ENCODE measurements at regions not wholly inside any gene's neighbourhood (a gene's known extent, or its start where the extent isn't known, plus 50 kb on each side); places are given as distances from the start of the nearest gene placed in this dataset.

- no peak overlapping the region for H3K4me2 ChIP-seq
- no peaks in the 10 kb centered on the region for H4K20me1 ChIP-seq (ENCODE audit: insufficient read depth, poor library complexity, severe bottlenecking)
- no peaks in the 10 kb centered on the region for H3K36me3 ChIP-seq (replicated peaks; ENCODE audit: insufficient read depth, low read depth)
- H3K9me3 ChIP-seq (ENCODE audit: low read depth) = no peaks in the 10 kb centered on the region
- H3K4me3 ChIP-seq = no peak overlapping the region
- H3K9me2 ChIP-seq (replicated peaks; ENCODE audit: insufficient read depth) = no peaks in the 10 kb centered on the region
- H3K4me1 ChIP-seq (ENCODE audit: insufficient read depth) = no peaks in the 10 kb centered on the region
- no peak overlapping the region for H3K27ac ChIP-seq
- TF ChIP-seq CTCF (IDR thresholded peaks at IDR 0.05; ENCODE audit: poor library complexity) (peak; percentile 84), EZH2 (IDR thresholded peaks at IDR 0.05; ENCODE audit: borderline replicate concordance) (no peak)
- 24% methylated on average over 3 of the region's 3 CpGs for WGBS (ENCODE audit: low lambda C conversion rate, missing lambda C conversion rate)
- H3K27me3 ChIP-seq = no peaks in the 10 kb centered on the region
- no peak overlapping the region for H2AFZ ChIP-seq
- H3K79me2 ChIP-seq = no peaks in the 10 kb centered on the region
- DNase-seq (ENCODE audit: low spot score) = peak; percentile 75
These were observed 406.6 kb upstream of the TNC start for GRCh38 chr9:115524453-115525059.

- no peak overlapping the region for H3K4me2 ChIP-seq
- H3K4me3 ChIP-seq = no peak overlapping the region
- no peaks in the 10 kb centered on the region for H3K4me1 ChIP-seq (ENCODE audit: insufficient read depth)
- no peaks in the 10 kb centered on the region for H3K9me3 ChIP-seq (ENCODE audit: low read depth)
- DNase-seq (ENCODE audit: low spot score) = no peak
- H3K27ac ChIP-seq = no peak overlapping the region
- no peaks in the 10 kb centered on the region for H3K27me3 ChIP-seq
- no peaks in the 10 kb centered on the region for H4K20me1 ChIP-seq (ENCODE audit: insufficient read depth, poor library complexity, severe bottlenecking)
- H3K36me3 ChIP-seq (replicated peaks; ENCODE audit: insufficient read depth, low read depth) = no peaks in the 10 kb centered on the region
- no peak overlapping the region for H2AFZ ChIP-seq
- H3K9me2 ChIP-seq (replicated peaks; ENCODE audit: insufficient read depth) = no peaks in the 10 kb centered on the region
- H3K79me2 ChIP-seq = no peaks in the 10 kb centered on the region
- 62% methylated on average over 7 of the region's 7 CpGs for WGBS (ENCODE audit: low lambda C conversion rate, missing lambda C conversion rate)
- TF ChIP-seq EZH2phosphoT487 (IDR thresholded peaks at IDR 0.05; ENCODE audit: low read depth, severe bottlenecking, unreplicated experiment) (no peak), CTCF (IDR thresholded peaks at IDR 0.05; ENCODE audit: poor library complexity) (no peak), EZH2 (IDR thresholded peaks at IDR 0.05; ENCODE audit: borderline replicate concordance) (no peak)
These were observed 407.4 kb upstream of the TNC start for GRCh38 chr9:115525111-115526058.

GRCh38 chr9:115531410-115532125 is 413.6 kb upstream of the TNC start:
- 65% methylated on average over 1 of the region's 1 CpG for WGBS (ENCODE audit: low lambda C conversion rate, missing lambda C conversion rate)
- Histone ChIP-seq H3K9me3 (ENCODE audit: low read depth) (no peaks in the 10 kb centered on the region), H3K27me3 (no peaks in the 10 kb centered on the region), H3K4me1 (ENCODE audit: insufficient read depth) (peaks cover 6% of the 10 kb centered on the region), H4K20me1 (ENCODE audit: insufficient read depth, poor library complexity, severe bottlenecking) (no peaks in the 10 kb centered on the region), H2AFZ (no peak overlapping the region), H3K4me3 (no peak overlapping the region), H3K79me2 (no peaks in the 10 kb centered on the region), H3K9me2 (replicated peaks; ENCODE audit: insufficient read depth) (no peaks in the 10 kb centered on the region), H3K36me3 (replicated peaks; ENCODE audit: insufficient read depth, low read depth) (no peaks in the 10 kb centered on the region), H3K4me2 (no peak overlapping the region), H3K27ac (no peak overlapping the region)
- no peak for DNase-seq (ENCODE audit: low spot score)
- no peak for TF ChIP-seq EZH2 (IDR thresholded peaks at IDR 0.05; ENCODE audit: borderline replicate concordance)

GRCh38 chr9:115533511-115533910 is 415.6 kb upstream of the TNC start:
- Histone ChIP-seq H3K27me3 (no peaks in the 10 kb centered on the region), H3K36me3 (replicated peaks; ENCODE audit: insufficient read depth, low read depth) (no peaks in the 10 kb centered on the region), H3K9me2 (replicated peaks; ENCODE audit: insufficient read depth) (no peaks in the 10 kb centered on the region), H2AFZ (no peak overlapping the region), H4K20me1 (ENCODE audit: insufficient read depth, poor library complexity, severe bottlenecking) (no peaks in the 10 kb centered on the region), H3K27ac (no peak overlapping the region), H3K79me2 (no peaks in the 10 kb centered on the region), H3K4me2 (no peak overlapping the region), H3K4me3 (no peak overlapping the region), H3K9me3 (ENCODE audit: low read depth) (no peaks in the 10 kb centered on the region), H3K4me1 (ENCODE audit: insufficient read depth) (peaks cover 6% of the 10 kb centered on the region)
- DNase-seq (ENCODE audit: low spot score) = no peak
- TF ChIP-seq EZH2phosphoT487 (IDR thresholded peaks at IDR 0.05; ENCODE audit: low read depth, severe bottlenecking, unreplicated experiment) (no peak), EZH2 (IDR thresholded peaks at IDR 0.05; ENCODE audit: borderline replicate concordance) (no peak), CTCF (IDR thresholded peaks at IDR 0.05; ENCODE audit: poor library complexity) (no peak)
